Esophagus squamous epithelium (tissue), 4 donors: ENCODE measurements at regions not wholly inside any gene's neighbourhood (a gene's known extent, or its start where the extent isn't known, plus 50 kb on each side); places are given as distances from the start of the nearest gene placed in this dataset.

Experiments
- CTCF ChIP-seq, 6 experiments: fragments of 450-650 bp in 4 of 6; fragments of 200-600 bp in 2 of 6; sonication (generic) in 2 of 6; IDR thresholded peaks; one replicate each; pipeline ENCODE4 v1.5.1; 2016 to 2019; ENCODE audit warnings: antibody characterized with exemption in 6 of 6, mild to moderate bottlenecking in 4 of 6, moderate library complexity in 4 of 6
- POLR2A ChIP-seq, 4 donors: fragments of 450-650 bp; IDR thresholded peaks; one replicate each; pipeline ENCODE4 v1.6.1; 2017; ENCODE audit warnings: antibody characterized with exemption in 4 of 4, mild to moderate bottlenecking in 4 of 4, moderate library complexity in 3 of 4

DNA sequence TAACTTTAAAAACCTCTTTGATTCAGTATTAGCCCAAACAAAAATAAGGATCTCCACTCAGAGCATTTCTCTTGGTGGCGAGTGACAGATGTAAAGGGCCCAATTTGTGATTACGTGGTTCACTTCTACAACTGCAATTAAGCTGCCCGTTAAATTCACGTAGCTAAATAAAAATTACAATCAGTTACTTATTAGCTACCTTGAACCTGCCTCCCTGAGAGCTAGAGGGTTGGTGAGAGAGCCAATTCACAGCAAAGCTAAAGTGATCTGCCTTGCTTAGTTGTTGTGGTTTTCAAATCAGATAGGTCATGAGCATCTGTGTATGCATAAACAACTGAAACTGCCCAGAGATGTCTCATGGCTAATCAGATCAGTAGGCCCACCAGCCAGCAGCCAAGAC, 156.7 kb downstream of the RNF152 start:
- TF ChIP-seq POLR2A (IDR thresholded peaks at IDR 0.05): no peak
- no peak for TF ChIP-seq CTCF (IDR thresholded peaks at IDR 0.05)
